Thoracic aorta (tissue), 2 donors: ENCODE measurements at regions not wholly inside any gene's neighbourhood (a gene's known extent, or its start where the extent isn't known, plus 50 kb on each side); places are given as distances from the start of the nearest gene placed in this dataset.

Experiments
- ATAC-seq: fragments of 150-250 bp; one replicate; pipeline ENCODE4 v1.8.0; 2017; ENCODE audit warnings: low read depth; ENCODE audit not compliant: insufficient number of reproducible peaks, low FRiP score
- DNase-seq: peaks from one replicate; pipeline ENCODE4 v3.0.0-alpha.2; 2020; ENCODE audit warnings: low spot score
- H3K27ac ChIP-seq, 2 donors: fragments of 200-600 bp; sonication (generic); 1 replicate in 1 of 2; 2 replicates in 1 of 2; pipeline ENCODE4 v1.5.1; 2016; ENCODE audit warnings: mild to moderate bottlenecking in 2 of 2, moderate library complexity in 2 of 2
- H3K27me3 ChIP-seq: fragments of 200-600 bp; sonication (generic); replicated peaks from 2 replicates; pipeline ENCODE4 v1.6.0; 2016; ENCODE audit warnings: mild to moderate bottlenecking; ENCODE audit not compliant: insufficient read depth
- H3K36me3 ChIP-seq: fragments of 200-600 bp; sonication (generic); one replicate; pipeline ENCODE4 v1.5.1; 2016
- H3K4me1 ChIP-seq, 2 donors: fragments of 200-600 bp; sonication (generic); 1 replicate in 1 of 2; 2 replicates in 1 of 2; pipeline versions ENCODE4 v1.5.1 to v1.6.0; 2016; ENCODE audit warnings: low read depth in 2 of 2, mild to moderate bottlenecking in 1 of 2; ENCODE audit not compliant: control insufficient read depth in 1 of 2
- H3K4me3 ChIP-seq: fragments of 200-600 bp; sonication (generic); 2 replicates; pipeline ENCODE4 v1.5.1; 2016; ENCODE audit warnings: mild to moderate bottlenecking
- H3K9me3 ChIP-seq: fragments of 200-600 bp; sonication (generic); 2 replicates; pipeline ENCODE4 v1.5.1; 2016
- TF ChIP-seq, protein P1 (sequence below): fragments of 200-600 bp; sonication (generic); IDR thresholded peaks from one replicate; pipeline ENCODE4 v1.5.1; 2019; ENCODE audit warnings: antibody characterized with exemption

DNA sequence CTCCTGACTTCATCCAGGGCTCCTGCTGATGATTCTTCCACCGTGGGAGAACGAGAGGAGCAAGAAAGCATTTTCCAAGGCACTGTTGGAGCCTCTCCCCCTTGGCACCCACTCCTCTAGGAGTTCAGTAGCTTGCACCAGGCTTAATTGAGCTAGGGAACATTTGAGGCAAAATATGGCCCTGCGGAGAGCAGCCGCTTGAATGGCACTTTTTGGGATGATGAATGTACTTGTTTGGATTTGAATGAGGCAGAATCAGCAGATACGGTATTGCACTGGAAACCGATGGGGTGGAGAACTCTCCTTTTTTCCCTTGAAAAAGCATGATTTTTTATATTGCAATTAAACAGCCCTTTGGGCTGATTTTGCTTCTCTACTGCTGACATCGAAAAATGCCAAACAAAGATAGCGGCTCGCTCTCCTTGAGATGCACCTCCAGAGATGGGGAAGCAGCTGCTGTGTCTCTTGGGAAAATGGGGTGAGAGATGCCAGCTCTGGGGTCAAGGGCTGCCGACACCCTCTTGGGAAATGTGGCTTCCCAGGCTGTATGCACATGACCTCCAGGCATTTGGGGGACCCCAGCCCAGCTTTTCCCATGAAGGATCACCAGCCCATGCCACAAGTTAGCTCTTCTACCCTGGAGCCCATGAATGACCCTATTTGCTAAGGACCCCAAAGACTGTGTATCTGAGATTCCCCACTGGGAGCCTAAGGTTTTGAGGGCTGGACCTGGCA, 55.4 kb upstream of the LRP8 start:
- Histone ChIP-seq H3K4me1 (no peaks in the 10 kb centered on the region), H3K4me3 (no peak overlapping the region), H3K27ac (no peak overlapping the region), H3K36me3 (no peaks in the 10 kb centered on the region), H3K27me3 (no peaks in the 10 kb centered on the region), H3K9me3 (no peaks in the 10 kb centered on the region)
- ATAC-seq: no peak
- TF ChIP-seq, protein P1, sequence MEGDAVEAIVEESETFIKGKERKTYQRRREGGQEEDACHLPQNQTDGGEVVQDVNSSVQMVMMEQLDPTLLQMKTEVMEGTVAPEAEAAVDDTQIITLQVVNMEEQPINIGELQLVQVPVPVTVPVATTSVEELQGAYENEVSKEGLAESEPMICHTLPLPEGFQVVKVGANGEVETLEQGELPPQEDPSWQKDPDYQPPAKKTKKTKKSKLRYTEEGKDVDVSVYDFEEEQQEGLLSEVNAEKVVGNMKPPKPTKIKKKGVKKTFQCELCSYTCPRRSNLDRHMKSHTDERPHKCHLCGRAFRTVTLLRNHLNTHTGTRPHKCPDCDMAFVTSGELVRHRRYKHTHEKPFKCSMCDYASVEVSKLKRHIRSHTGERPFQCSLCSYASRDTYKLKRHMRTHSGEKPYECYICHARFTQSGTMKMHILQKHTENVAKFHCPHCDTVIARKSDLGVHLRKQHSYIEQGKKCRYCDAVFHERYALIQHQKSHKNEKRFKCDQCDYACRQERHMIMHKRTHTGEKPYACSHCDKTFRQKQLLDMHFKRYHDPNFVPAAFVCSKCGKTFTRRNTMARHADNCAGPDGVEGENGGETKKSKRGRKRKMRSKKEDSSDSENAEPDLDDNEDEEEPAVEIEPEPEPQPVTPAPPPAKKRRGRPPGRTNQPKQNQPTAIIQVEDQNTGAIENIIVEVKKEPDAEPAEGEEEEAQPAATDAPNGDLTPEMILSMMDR: no peak
- DNase-seq: no peak

DNA sequence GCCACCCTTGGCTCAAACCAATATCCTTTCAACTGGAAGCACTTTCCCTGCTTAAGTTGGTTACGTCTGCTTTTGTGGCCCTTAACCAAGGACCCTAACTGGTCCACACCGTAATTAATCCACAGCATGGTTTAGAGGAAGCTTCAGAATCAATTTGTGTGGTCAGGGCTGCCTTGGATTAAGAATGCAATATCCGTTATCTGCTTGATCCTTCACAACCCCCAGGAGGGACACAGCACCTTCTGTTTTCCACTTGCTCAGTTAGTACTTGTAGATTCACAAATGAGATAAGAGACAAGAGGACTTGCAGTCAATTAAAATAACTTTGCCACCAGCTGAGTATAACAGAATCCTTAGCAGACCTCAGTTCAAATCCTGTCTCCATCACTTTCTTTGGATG, 56.9 kb upstream of the LRP8 start:
- Histone ChIP-seq H3K4me1 (no peaks in the 10 kb centered on the region), H3K4me3 (no peak overlapping the region), H3K27ac (no peak overlapping the region), H3K27me3 (no peaks in the 10 kb centered on the region), H3K9me3 (no peaks in the 10 kb centered on the region), H3K36me3 (no peaks in the 10 kb centered on the region)
- ATAC-seq: no peak
- DNase-seq: no peak
- TF ChIP-seq, protein P1: no peak

DNA sequence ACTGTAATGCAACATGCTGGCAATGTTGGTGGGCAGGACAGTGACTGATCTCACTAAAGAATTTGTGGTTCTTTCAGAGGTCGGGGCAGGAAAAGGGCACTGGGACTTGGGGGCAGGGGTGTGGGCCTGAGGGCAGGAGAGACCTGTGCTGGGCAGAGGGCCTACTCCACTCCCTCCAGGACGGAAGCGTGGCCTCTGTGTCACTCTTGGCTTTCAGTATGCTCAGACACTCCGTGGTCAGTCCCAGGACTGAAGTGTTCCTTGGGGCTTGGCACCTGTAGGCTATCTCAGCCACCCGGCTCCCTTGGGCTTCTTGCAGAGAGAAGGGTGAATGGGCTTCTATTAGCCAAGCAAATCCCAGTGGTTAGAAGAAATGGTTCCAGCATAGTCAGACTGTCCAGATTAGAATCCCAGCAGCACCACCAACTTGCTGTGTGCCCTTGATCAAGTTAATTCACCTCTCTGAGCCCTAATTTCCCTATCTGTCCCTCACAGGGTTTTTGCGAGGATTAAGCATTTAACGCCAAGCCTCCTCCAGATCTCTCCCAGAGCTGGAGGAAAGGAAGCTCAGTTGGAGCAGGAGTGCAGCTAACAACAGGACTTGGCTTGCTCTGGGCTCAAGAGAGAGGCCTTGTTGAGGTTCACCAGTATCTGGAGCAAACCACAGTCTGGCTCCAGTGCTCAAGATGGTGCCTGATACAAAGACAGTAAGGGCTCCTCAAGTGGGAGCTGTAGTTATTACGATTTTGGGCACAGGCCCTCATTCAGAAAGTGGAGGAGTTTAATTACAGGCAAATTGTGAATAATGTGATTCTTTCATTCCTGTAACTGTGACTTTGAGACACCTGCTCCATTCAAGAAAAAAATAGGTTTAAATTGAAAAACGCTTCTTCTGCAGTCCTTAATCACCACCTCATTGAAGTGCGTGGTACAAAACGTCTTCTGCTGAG, 57.7 kb upstream of the LRP8 start:
- TF ChIP-seq, protein P1: no peak
- ATAC-seq (no peak), DNase-seq (no peak)
- Histone ChIP-seq H3K9me3 (no peaks in the 10 kb centered on the region), H3K4me3 (no peak overlapping the region), H3K4me1 (peaks cover 0 to 6% of the 10 kb centered on the region in 2 donors), H3K27ac (no peak overlapping the region), H3K36me3 (no peaks in the 10 kb centered on the region), H3K27me3 (no peaks in the 10 kb centered on the region)

DNA sequence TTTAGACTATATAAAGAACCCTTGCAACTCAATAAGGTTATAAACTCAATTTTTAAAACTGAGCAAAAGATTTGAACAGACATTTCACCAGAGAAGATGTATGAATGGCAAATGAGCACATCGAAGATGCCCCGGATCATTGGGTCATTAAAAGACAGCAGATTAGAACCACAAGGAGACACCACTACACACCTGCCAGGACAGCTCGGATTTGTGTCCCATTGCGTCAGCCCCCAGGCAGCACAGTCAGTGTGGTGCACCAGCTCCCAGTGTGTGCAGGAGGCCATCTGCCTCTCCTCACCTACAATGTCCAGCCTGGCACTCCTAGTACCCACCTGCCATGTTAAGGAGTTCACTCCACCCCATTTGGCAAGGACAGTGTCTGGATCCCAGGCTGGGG, 61.1 kb upstream of the LRP8 start:
- H3K27ac ChIP-seq: no peak overlapping the region
- no peaks in the 10 kb centered on the region for H3K9me3 ChIP-seq
- TF ChIP-seq, protein P1: no peak
- DNase-seq (no peak), ATAC-seq (no peak)
- H3K27me3 ChIP-seq: no peaks in the 10 kb centered on the region
- H3K4me3 ChIP-seq: no peak overlapping the region
- H3K4me1 ChIP-seq: peaks cover 3 to 8% of the 10 kb centered on the region in 2 donors
- no peaks in the 10 kb centered on the region for H3K36me3 ChIP-seq

DNA sequence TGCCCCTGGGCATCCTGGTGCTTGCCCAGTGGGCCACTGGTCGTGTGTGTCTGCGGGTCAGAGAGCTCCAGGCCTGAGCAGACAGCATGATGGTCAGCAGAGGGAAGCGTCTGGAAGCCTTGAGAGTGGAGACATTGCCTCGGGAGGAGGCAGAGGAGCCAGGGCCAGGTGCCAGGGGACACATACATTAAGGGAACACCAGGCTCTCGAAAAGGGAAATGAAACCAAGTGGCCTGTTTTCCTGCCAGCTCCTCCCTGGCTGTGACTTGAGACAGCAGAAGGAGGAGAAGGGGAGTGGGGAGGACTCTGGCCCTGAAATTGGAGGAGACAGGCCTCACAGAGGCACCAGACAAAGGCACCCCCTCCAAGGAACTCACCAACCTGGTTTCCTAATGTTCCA, 62.4 kb upstream of the LRP8 start:
- Histone ChIP-seq H3K4me1 (peaks cover 3 to 8% of the 10 kb centered on the region in 2 donors), H3K4me3 (no peak overlapping the region), H3K27ac (no peak overlapping the region), H3K36me3 (no peaks in the 10 kb centered on the region), H3K27me3 (no peaks in the 10 kb centered on the region), H3K9me3 (no peaks in the 10 kb centered on the region)
- DNase-seq (no peak), ATAC-seq (no peak)
- TF ChIP-seq, protein P1: no peak
